ENCODE measurements at regions not wholly inside any gene's neighbourhood (a gene's known extent, or its start where the extent isn't known, plus 50 kb on each side); places are given as distances from the start of the nearest gene placed in this dataset.
A peak's percentile ranks its signal among the peaks of the same experiment; 100 is the strongest.

- H3K4me3 ChIP-seq (ENCODE audit: low read length): no peak overlapping the region
- TF ChIP-seq, protein P1, sequence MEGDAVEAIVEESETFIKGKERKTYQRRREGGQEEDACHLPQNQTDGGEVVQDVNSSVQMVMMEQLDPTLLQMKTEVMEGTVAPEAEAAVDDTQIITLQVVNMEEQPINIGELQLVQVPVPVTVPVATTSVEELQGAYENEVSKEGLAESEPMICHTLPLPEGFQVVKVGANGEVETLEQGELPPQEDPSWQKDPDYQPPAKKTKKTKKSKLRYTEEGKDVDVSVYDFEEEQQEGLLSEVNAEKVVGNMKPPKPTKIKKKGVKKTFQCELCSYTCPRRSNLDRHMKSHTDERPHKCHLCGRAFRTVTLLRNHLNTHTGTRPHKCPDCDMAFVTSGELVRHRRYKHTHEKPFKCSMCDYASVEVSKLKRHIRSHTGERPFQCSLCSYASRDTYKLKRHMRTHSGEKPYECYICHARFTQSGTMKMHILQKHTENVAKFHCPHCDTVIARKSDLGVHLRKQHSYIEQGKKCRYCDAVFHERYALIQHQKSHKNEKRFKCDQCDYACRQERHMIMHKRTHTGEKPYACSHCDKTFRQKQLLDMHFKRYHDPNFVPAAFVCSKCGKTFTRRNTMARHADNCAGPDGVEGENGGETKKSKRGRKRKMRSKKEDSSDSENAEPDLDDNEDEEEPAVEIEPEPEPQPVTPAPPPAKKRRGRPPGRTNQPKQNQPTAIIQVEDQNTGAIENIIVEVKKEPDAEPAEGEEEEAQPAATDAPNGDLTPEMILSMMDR (IDR thresholded peaks at IDR 0.05; ENCODE audit: insufficient read depth, low read depth, low read length, missing control alignments): no peak
- no peak for DNase-seq (ENCODE audit: low read depth)
Observed at GRCh38 chr6:12366731-12367130, 76.6 kb downstream of the EDN1 start.

DNA sequence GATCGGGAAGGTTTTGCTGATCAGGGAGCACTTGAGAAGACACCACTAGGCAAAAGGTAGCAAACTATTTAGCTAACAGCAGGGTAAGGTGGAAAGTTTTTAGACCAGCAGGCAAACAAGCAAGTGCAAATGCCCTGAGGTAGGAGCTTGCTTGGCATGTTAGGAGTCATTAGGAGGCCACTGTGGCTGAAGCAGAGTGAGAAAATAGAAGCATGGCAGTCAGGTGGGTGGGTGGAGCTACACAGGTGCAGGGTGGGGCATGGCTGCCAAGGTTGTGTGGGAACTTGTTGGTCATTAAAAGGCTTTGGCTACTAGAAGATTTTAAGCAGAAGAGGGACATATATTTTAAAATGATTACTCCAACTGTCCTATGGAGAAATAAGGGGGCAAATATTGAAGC, 77.3 kb downstream of the EDN1 start:
- H3K4me3 ChIP-seq (ENCODE audit: low read length): no peak overlapping the region
- no peak for DNase-seq (ENCODE audit: low read depth)
- TF ChIP-seq, protein P1 (IDR thresholded peaks at IDR 0.05; ENCODE audit: insufficient read depth, low read depth, low read length, missing control alignments): no peak

GRCh38 chr6:12369355-12369754, 79.2 kb downstream of the EDN1 start:
- TF ChIP-seq, protein P1 (IDR thresholded peaks at IDR 0.05; ENCODE audit: insufficient read depth, low read depth, low read length, missing control alignments): no peak
- DNase-seq (ENCODE audit: low read depth): no peak
- H3K4me3 ChIP-seq (ENCODE audit: low read length): no peak overlapping the region

GRCh38 chr6:12369781-12370262, 79.7 kb downstream of the EDN1 start:
- TF ChIP-seq, protein P1 (IDR thresholded peaks at IDR 0.05; ENCODE audit: insufficient read depth, low read depth, low read length, missing control alignments): peak; percentile 22
- peak; percentile 62 for DNase-seq (ENCODE audit: low read depth)
- no peak overlapping the region for H3K4me3 ChIP-seq (ENCODE audit: low read length)

GRCh38 chr6:12371151-12371550, 81.0 kb downstream of the EDN1 start:
- TF ChIP-seq, protein P1 (IDR thresholded peaks at IDR 0.05; ENCODE audit: insufficient read depth, low read depth, low read length, missing control alignments): no peak
- H3K4me3 ChIP-seq (ENCODE audit: low read length): no peak overlapping the region
- DNase-seq (ENCODE audit: low read depth): peak; percentile 56

DNA sequence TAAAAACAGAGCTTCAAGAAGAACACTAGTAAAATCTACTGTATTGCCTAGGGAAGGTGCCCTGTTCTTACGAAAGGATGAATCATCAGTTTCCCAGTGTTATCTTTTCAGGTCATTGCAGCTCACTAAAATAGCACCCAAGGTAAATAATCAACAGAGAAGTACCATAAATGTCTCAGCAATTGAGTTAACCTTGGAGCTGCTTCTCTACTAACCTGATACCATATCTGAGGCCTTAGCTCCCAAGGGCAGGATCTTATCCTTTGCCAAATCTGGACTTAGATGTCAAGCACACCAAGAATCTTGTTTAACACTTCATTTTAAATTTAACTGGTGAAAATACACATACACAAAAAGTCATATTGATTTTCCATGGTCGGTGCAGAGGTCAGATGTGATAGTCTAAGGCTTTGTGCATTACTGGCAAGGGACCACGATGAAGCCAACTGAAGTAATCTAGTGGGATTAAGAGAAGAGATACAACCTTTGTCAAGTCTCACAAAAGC, 81.5 kb downstream of the EDN1 start:
- no peak overlapping the region for H3K4me3 ChIP-seq (ENCODE audit: low read length)
- peak; percentile 80 for DNase-seq (ENCODE audit: low read depth)
- TF ChIP-seq, protein P1 (IDR thresholded peaks at IDR 0.05; ENCODE audit: insufficient read depth, low read depth, low read length, missing control alignments): no peak

- DNase-seq (ENCODE audit: low read depth): no peak
- TF ChIP-seq, protein P1 (IDR thresholded peaks at IDR 0.05; ENCODE audit: insufficient read depth, low read depth, low read length, missing control alignments): no peak
- H3K4me3 ChIP-seq (ENCODE audit: low read length): no peak overlapping the region
Observed at GRCh38 chr6:12379181-12379580, 89.0 kb downstream of the EDN1 start.
